K562 (cell line): ENCODE measurements at regions not wholly inside any gene's neighbourhood (a gene's known extent, or its start where the extent isn't known, plus 50 kb on each side); places are given as distances from the start of the nearest gene placed in this dataset.

Source experiments
- CHD4 ChIP-seq: fragments of 200-600 bp; sonication (generic); IDR thresholded peaks from 3 replicates; pipeline ENCODE4 v1.6.1; 2012; ENCODE audit warnings: low read depth, mild to moderate bottlenecking, mixed read lengths, low read length, inconsistent platforms; ENCODE audit not compliant: insufficient read depth, insufficient replicate concordance, poor library complexity, severe bottlenecking
- E2F6 ChIP-seq, 2 experiments: IDR thresholded peaks; 2 replicates each; pipeline ENCODE4 v1.6.1; 2011; ENCODE audit warnings: borderline replicate concordance in 1 of 2, control low read depth in 1 of 2, low read depth in 1 of 2, low read length in 1 of 2, mild to moderate bottlenecking in 1 of 2, mixed read lengths in 1 of 2, moderate library complexity in 1 of 2; ENCODE audit not compliant: insufficient read depth in 1 of 2, insufficient read length in 1 of 2, poor library complexity in 1 of 2, severe bottlenecking in 1 of 2; ENCODE audit errors: extremely low read depth in 1 of 2
- FOS ChIP-seq: IDR thresholded peaks from 3 replicates; pipeline ENCODE4 v1.6.1; 2011; ENCODE audit not compliant: insufficient read length; ENCODE audit errors: extremely low read depth
- IRF9 ChIP-seq: fragments of 450-650 bp; IDR thresholded peaks from 2 replicates; pipeline ENCODE4 v1.6.1; 2016; ENCODE audit warnings: missing biosample characterization, missing genetic modification characterization
- SRF ChIP-seq, 2 experiments: fragments of 250-450, 450-650 bp in 1 of 2; sonication (Bioruptor Pico) in 1 of 2; sonication (generic) in 1 of 2; formaldehyde crosslinking; IDR thresholded peaks; 2 replicates each; pipeline versions ENCODE4 v1.5.0 to v1.5.1; 2020 to 2022; ENCODE audit warnings: mild to moderate bottlenecking in 1 of 2, missing genetic modification reagents in 1 of 2
- YBX1 ChIP-seq: fragments of 450-650 bp; IDR thresholded peaks from 2 replicates; pipeline ENCODE4 v1.7.1; 2016; ENCODE audit warnings: mild to moderate bottlenecking
- ZBTB40 ChIP-seq, 2 experiments: fragments of 450-650 bp in 1 of 2; sonication (generic) in 1 of 2; formaldehyde crosslinking in 1 of 2; IDR thresholded peaks; 2 replicates each; pipeline versions ENCODE4 v1.7.1 to v1.9.0; 2016 to 2022; ENCODE audit warnings: inconsistent platforms in 1 of 2, mild to moderate bottlenecking in 1 of 2, missing genetic modification reagents in 1 of 2
- ZC3H4 ChIP-seq: sonication (generic); formaldehyde crosslinking; IDR thresholded peaks from 2 replicates; pipeline ENCODE4 v1.9.0; 2021; ENCODE audit warnings: missing genetic modification reagents, borderline replicate concordance
- ZNF274 ChIP-seq: IDR thresholded peaks from 2 replicates; pipeline ENCODE4 v1.6.1; 2011; ENCODE audit warnings: low read depth, mild to moderate bottlenecking, low read length, moderate library complexity, borderline replicate concordance
- ZNF511 ChIP-seq: sonication (generic); formaldehyde crosslinking; IDR thresholded peaks from 2 replicates; pipeline ENCODE4 v1.8.0; 2022; ENCODE audit warnings: mild to moderate bottlenecking, missing genetic modification reagents
- ZNF695 ChIP-seq: fragments of 450-650 bp; formaldehyde crosslinking; IDR thresholded peaks from 2 replicates; pipeline ENCODE4 v1.4.0; 2020; ENCODE audit warnings: mild to moderate bottlenecking, moderate library complexity
- ZNF740 ChIP-seq, 3 experiments: fragments of 200-800 bp in 1 of 3; sonication (Bioruptor generic) in 1 of 3; sonication (generic) in 1 of 3; formaldehyde crosslinking in 1 of 3; IDR thresholded peaks; 2 replicates each; pipeline versions ENCODE4 v1.6.1 to v1.8.0; 2016 to 2022; ENCODE audit warnings: mild to moderate bottlenecking in 2 of 3, missing compliant biosample characterization in 2 of 3, missing genetic modification characterization in 2 of 3, missing genetic modification reagents in 1 of 3

GRCh38 chr2:12277241-12278034, 439.3 kb upstream of the TRIB2 start (continued):
- TF ChIP-seq ZNF740 (CRISPR knock-in tag; IDR thresholded peaks at IDR 0.05) (no peak), ZNF740 (tag; IDR thresholded peaks at IDR 0.05) (no peak), YBX1 (no peak), SRF (CRISPR knock-in tag; IDR thresholded peaks at IDR 0.05) (no peak), ZNF511 (CRISPR knock-in tag) (no peak), ZNF274 (no peak), IRF9 (tag) (no peak), ZC3H4 (CRISPR knock-in tag) (no peak), ZBTB40 (IDR thresholded peaks at IDR 0.05) (no peak), ZBTB40 (CRISPR knock-in tag; IDR thresholded peaks at IDR 0.05) (no peak), FOS (no peak), ZNF695 (no peak), CHD4 (no peak), E2F6 (IDR thresholded peaks at IDR 0.05; ENCODE audit: borderline replicate concordance in 1 of 2, extremely low read depth in 1 of 2, insufficient read depth in 1 of 2, insufficient read length in 1 of 2, low read depth in 1 of 2, low read length in 1 of 2, poor library complexity in 1 of 2, severe bottlenecking in 1 of 2) (peak in 1 of 2 experiments; percentile 61)
